HG03095 (cell line): ENCODE measurements at regions not wholly inside any gene's neighbourhood (a gene's known extent, or its start where the extent isn't known, plus 50 kb on each side); places are given as distances from the start of the nearest gene placed in this dataset.
"Not testable (repeated sequence)": the region's sequence is repeated elsewhere in the genome, so short reads cannot be mapped to it uniquely, and the experiment has no call there.

ENCODE experiments used
- ATAC-seq: cut with Tn5 transposase; IDR thresholded peaks from one replicate; pipeline ENCODE4 v1.9.1; 2021; ENCODE audit warnings: moderate library complexity; ENCODE audit not compliant: unreplicated experiment

- ATAC-seq: no peak
Observed at GRCh38 chr17:77083531-77083930, 57.2 kb upstream of the SEC14L1 start.

DNA sequence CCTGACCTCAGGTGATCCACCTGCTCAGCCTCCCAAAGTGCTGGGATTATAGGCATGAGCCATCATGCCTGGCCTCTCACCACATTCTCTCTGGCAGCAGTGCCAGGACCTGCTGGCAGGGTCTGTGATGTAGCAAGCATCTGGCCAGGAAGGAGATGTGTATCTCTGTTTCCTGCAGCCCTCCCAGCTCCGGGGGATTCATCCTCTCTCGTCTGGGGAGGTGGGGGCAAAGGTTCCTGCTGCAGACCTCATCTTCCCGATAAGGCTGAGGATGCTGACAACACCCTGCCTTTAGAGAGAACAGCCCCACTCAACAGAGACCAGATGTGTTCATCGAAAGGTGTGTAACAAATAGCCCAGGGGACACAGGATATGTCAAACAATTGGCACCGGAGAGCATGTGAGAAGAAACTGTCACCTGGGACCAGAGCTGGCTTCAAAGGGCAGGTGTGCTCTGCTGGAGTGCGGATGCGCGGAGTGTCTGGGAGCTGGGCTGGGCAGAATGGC, 54.8 kb upstream of the SEC14L1 start:
- ATAC-seq: no peak

DNA sequence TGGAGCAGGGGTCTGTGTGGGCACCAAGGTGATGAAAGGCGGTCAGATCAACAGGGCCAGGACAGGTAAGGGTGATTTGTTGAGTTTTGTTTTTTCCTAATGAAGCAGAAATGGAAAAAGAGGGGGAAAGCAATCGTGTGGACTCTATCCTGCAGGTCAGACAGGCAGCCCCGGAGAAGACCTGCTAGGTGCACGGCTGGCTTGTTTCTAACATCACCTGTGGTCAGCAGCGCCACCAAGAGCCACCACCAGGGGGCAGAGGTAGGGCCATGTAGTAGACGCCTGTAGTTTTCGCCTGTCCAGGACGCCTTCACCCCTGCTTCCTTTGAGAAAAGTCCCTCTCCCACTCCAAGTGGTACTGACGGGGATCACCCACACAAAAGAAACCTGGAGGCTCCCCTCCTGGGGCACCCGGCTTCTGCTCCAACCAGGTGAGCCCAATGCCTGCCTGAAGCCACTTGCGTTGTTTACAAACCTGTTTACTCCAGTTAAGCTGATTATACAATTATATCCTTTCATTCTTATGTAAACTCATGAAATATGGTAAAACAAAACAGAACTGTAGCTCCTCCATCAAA, 54.2 kb upstream of the SEC14L1 start:
- no peak for ATAC-seq

- ATAC-seq: no peak
Observed at GRCh38 chr17:77087650-77088454, 52.9 kb upstream of the SEC14L1 start.

GRCh38 chr17:77088455-77089123, 52.2 kb upstream of the SEC14L1 start:
- peak; percentile 68 for ATAC-seq

GRCh38 chr17:77089124-77089490, 51.7 kb upstream of the SEC14L1 start:
- ATAC-seq: no peak

GRCh38 chr17:77089949-77090348, 50.8 kb upstream of the SEC14L1 start:
- ATAC-seq: not testable (repeated sequence)

GRCh38 chr17:77090476-77090875, 50.3 kb upstream of the SEC14L1 start:
- no peak for ATAC-seq
